GM04504 (cell line): ENCODE measurements at regions not wholly inside any gene's neighbourhood (a gene's known extent, or its start where the extent isn't known, plus 50 kb on each side); places are given as distances from the start of the nearest gene placed in this dataset.

Experiments used
- DNase-seq: peaks from one replicate; pipeline ENCODE4 v3.0.0-alpha.2; 2012; ENCODE audit warnings: low read depth

- DNase-seq: no peak
Measured at GRCh38 chr6:104614394-104614793, 245.3 kb downstream of the HACE1 start.

- no peak for DNase-seq
Measured at GRCh38 chr6:104613416-104614001, 246.2 kb downstream of the HACE1 start.

GRCh38 chr6:104612541-104612940 is 247.2 kb downstream of the HACE1 start:
- DNase-seq: no peak

GRCh38 chr6:104608101-104608500 is 251.6 kb downstream of the HACE1 start:
- no peak for DNase-seq

- no peak for DNase-seq
Measured at GRCh38 chr6:104607501-104607900, 252.2 kb downstream of the HACE1 start.

- no peak for DNase-seq
Measured at GRCh38 chr6:104606361-104606760, 253.4 kb downstream of the HACE1 start.

- DNase-seq: no peak
Measured at GRCh38 chr6:104604685-104605084, 255.0 kb downstream of the HACE1 start.

GRCh38 chr6:104603108-104603745 is 256.5 kb downstream of the HACE1 start:
- no peak for DNase-seq

GRCh38 chr6:104601721-104602120 is 258.0 kb downstream of the HACE1 start:
- DNase-seq: no peak

- DNase-seq: no peak
Measured at GRCh38 chr6:104601131-104601651, 258.5 kb downstream of the HACE1 start.

GRCh38 chr6:104600639-104600931 is 259.1 kb downstream of the HACE1 start:
- DNase-seq: no peak

- no peak for DNase-seq
Measured at GRCh38 chr6:104599821-104600638, 259.7 kb downstream of the HACE1 start.

- no peak for DNase-seq
Measured at GRCh38 chr6:104597541-104598050, 262.1 kb downstream of the HACE1 start.

- no peak for DNase-seq
Measured at GRCh38 chr6:104596091-104596490, 263.6 kb downstream of the HACE1 start.

- no peak for DNase-seq
Measured at GRCh38 chr6:104595311-104595820, 264.4 kb downstream of the HACE1 start.

GRCh38 chr6:104591573-104592334 is 268.0 kb downstream of the HACE1 start:
- no peak for DNase-seq

- DNase-seq: no peak
Measured at GRCh38 chr6:104589940-104590339, 269.8 kb downstream of the HACE1 start.

GRCh38 chr6:104585646-104586045 is 274.1 kb downstream of the HACE1 start:
- DNase-seq: no peak

- DNase-seq: no peak
Measured at GRCh38 chr6:104580452-104580851, 279.3 kb downstream of the HACE1 start.

- no peak for DNase-seq
Measured at GRCh38 chr6:104579310-104579863, 280.3 kb downstream of the HACE1 start.

GRCh38 chr6:104575536-104575935 is 284.2 kb downstream of the HACE1 start:
- DNase-seq: no peak
